ENCODE measurements at regions not wholly inside any gene's neighbourhood (a gene's known extent, or its start where the extent isn't known, plus 50 kb on each side); places are given as distances from the start of the nearest gene placed in this dataset.

- TF ChIP-seq CTCF (IDR thresholded peaks at IDR 0.05): no peak
- no peak for TF ChIP-seq EZH2 (IDR thresholded peaks at IDR 0.05; ENCODE audit: borderline replicate concordance, insufficient read depth, low read depth, low read length, poor library complexity, severe bottlenecking)
These were observed 72.5 kb upstream of the CTBP2 start for GRCh38 chr10:125232841-125233240.

Measured in B cell (primary cell).